ENCODE measurements at regions not wholly inside any gene's neighbourhood (a gene's known extent, or its start where the extent isn't known, plus 50 kb on each side); places are given as distances from the start of the nearest gene placed in this dataset.
"Not testable (repeated sequence)": the region's sequence is repeated elsewhere in the genome, so short reads cannot be mapped to it uniquely, and the experiment has no call there.

GRCh38 chr20:48490961-48491831, 336.6 kb downstream of the PREX1 start:
- DNase-seq (ENCODE audit: low read depth), result no peak

GRCh38 chr20:48490341-48490740, 337.5 kb downstream of the PREX1 start:
- not testable (repeated sequence) for DNase-seq (ENCODE audit: low read depth)

GRCh38 chr20:48489656-48490055, 338.1 kb downstream of the PREX1 start:
- no peak for DNase-seq (ENCODE audit: low read depth)

DNA sequence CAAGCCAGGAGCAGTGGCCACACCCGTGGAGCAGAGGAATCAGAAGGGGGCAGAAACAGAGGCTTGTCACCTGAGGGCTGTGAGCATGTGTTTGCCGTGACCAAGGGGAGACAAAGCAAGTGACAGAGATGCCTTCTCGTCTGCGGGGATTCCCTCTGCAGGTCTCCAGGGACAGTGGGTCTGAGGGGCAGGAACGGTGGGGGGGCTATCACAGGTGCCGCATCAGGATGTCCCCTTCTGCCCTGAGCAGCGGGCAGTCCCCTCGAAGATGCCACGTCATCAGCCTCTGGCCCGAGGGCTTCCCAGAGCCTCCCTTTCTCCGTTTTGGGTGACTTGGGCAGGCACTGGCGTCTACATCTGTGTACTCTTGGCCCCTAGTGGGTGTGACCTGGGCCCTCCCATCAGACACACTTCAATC, 338.7 kb downstream of the PREX1 start:
- DNase-seq (ENCODE audit: low read depth), result no peak

DNA sequence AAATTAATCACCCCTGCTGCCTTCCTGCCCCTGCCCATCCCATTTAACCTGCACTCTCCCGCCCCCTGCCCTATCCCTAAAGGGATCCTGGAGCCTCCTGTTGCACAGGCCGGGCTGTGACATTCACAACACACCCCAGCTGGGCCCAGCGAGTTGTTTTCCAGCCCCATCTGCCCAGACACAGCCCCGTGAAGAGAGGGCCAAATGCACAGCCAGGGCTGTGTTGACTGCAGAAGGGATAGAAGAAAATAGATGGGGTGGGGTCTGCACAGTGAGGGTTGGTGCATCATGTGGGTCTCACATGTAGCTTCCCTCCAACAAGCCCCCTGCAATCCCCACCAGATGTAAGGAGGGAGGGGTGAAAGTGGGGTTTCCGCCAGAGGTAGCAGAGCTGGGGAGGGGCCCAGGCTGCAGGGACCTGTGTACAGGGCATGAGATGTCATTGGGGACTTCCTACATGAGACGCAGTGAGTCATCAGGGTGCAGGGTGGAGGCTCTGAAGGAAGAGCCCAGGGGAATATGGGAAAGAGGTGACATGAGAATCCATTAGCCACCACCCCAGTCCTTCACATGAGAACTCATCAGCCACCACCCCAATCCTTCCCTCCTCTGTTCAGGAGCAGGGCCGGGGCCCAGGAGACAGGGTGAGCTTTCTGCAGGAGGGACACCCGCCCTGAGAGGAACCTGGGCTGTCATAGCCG, 339.3 kb downstream of the PREX1 start:
- DNase-seq (ENCODE audit: low read depth), result not testable (repeated sequence)

- no peak for DNase-seq (ENCODE audit: low read depth)
Observed at GRCh38 chr20:48486065-48486464, 341.7 kb downstream of the PREX1 start.

- not testable (repeated sequence) for DNase-seq (ENCODE audit: low read depth)
Observed at GRCh38 chr20:48485153-48485552, 342.6 kb downstream of the PREX1 start.

DNA sequence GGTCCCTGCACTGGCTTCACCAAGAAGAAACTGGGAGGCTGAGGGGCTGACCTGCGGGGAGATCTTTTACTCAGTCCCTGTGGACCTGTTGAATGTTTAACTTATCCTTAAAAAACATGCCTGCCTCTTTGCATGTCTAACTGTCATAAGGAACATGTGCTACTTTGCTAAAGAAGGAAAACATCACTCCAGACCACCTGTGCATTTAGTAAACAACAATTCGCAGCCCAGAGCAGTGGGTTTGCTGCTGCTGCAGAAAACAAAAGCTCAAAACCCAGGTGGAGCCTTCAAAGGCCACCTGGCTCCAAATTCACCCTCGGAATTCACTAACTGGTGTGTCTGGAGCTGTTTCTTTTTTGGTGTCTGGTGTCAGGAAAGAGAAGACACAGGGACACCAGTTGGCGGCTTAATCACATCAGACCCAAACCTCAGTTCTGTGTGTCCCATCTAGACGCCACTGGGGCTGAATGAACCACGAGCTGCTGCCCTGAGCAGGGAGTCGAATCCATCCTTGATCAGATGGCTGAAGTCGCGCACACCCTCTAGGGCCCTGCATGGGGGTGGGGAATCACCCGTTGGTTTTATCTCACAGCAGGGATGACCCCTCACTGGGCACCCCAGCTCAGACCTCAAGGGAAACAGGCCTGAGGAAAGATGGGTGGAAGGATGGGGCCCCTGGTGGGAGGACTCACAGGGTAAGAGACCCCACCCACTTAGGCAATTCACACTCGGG, 344.3 kb downstream of the PREX1 start:
- DNase-seq (ENCODE audit: low read depth), result no peak

DNA sequence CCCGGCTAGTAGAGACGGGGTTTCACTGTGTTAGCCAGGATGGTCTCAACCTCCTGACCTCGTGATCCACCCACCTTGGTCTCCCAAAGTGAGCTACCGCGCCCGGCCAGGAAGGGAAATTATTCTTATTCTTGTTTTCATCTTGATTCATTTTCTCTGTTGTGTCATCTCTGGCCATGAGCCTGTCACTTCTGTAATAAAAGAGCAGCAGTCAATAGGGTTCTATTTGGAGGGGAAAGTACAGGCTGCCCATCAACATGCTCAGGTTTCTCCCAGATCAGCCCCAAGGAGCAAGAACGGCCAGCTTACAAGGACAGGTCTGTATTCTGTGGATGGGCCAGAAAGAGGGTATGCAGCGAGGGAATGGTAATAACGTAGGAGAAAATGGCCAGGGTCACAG, 345.0 kb downstream of the PREX1 start:
- DNase-seq (ENCODE audit: low read depth), result no peak

- DNase-seq (ENCODE audit: low read depth), result no peak
Observed at GRCh38 chr20:48480216-48480772, 347.5 kb downstream of the PREX1 start.

DNA sequence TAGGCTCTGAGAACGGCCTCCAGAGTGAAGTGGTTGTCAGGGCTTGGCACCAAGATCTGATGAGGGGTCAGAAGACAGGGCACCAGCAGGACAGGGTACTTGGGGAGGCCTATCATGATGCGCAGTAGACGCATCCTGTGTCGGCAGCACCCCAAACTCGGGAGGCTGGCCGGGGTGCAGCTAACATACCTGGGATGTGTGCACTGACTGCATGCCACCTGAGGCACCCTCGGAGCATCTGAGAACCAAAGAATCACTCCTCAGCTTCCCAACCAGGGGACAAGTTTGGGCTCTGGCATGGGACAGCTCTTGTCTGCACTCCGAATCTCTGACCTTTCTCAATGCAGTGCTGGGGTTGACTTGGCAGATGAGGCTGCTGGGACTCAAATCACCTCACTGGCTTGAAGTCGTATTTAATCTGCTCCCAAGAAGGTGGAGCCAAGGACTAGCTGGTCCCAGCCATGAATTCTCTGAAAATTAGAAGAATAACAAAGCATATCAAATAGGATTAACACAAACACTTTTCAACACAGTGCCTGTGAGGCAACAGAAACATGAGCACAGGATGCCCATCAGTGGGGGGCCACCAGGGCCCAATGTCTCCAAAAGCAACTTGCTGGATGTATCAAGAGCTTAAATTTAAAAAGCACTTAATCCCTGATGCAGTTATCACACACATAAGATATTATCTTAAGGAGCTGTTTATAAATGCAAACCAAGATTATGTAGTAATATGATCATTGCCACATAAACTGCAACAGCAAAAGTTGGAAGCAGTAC, 348.8 kb downstream of the PREX1 start:
- no peak for DNase-seq (ENCODE audit: low read depth)

DNA sequence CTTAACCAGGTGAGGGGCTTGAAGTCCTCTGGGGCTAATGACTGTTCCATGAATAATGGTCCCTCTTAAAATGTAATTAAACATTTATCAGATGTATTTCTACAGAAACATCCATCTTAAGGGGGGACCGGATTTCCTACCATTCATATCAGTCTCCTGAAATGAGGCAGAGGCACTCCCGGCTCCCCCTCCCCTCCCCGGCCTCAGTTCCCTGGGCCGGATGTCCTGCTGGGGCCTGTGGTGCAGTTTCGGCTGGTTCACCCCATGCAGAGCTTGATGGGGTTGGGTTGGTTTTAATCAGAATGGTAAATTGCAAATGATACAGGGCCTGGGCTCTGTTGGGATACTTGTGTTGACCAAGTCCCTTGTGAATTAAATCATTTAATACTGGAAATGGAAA, 349.4 kb downstream of the PREX1 start:
- DNase-seq (ENCODE audit: low read depth), result no peak

DNA sequence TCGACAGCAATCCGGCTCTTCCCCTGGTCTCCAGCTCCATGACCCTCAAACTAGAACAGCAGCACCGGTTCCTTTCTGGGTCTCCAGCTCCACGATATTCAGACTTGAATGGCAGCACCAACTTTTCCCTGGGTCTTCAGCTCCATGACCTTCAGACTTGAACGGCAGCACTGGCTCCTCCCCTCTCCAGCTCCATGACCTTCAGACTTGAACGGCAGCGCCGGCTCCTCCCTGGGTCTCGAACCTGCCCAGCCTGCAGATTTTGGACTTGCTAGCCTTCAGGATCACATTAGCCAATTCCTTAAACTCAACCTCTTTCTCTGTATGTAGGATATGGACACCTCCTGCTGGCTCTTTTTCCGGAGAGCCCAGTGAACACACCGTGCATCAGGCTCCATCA, 350.9 kb downstream of the PREX1 start:
- no peak for DNase-seq (ENCODE audit: low read depth)

- no peak for DNase-seq (ENCODE audit: low read depth)
Observed at GRCh38 chr20:48474022-48474421, 353.8 kb downstream of the PREX1 start.

DNA sequence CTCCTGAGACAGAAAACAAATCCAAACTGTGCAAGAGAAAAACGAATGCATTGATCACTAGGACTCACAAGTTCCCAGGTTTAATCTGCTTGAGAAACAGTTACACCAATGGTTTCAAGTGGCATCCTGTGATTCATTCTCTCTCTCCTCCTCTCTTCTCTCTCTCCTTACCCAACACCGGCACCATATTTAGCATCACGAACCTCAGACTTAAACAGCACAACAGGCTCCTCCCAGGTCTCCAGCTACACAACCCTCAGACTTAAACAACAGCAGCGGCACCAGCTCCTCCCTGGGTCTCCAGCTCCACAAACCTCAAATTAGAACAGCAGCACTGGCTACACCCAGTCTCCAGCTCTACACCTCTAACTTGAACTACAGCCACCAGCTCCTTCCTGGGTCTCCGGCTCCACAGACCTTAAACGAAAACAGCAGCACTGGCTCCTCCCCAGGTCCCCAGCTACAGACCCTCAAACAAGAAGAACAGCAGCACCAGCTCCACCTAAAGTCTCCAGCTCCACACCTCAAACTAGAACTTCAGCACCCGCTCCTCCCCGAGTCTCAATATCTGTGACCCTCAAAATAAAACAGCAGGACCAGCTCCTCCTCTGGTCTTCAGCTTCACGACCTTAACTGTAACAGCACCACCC, 355.9 kb downstream of the PREX1 start:
- DNase-seq (ENCODE audit: low read depth), result no peak

DNA sequence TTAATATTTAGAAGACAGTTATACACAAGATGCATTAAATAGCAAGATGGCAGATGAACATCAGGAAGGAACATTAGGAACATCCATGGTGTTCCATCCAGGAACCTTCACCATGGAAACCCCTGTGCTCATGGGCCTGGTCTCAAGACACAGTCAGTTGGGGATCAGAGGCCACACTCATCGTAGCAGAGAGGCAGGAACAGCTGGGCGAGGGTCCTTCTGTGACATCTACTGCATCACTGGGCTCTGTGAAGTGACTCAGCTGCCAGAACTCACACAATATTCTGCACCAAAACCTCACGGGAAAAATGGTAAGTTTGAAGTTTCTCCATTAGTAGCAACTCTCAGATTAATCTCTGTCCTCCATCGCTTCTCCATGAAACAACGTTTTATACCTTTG, 356.6 kb downstream of the PREX1 start:
- no peak for DNase-seq (ENCODE audit: low read depth)

GRCh38 chr20:48470141-48470540, 357.7 kb downstream of the PREX1 start:
- no peak for DNase-seq (ENCODE audit: low read depth)

GRCh38 chr20:48469026-48469425, 358.8 kb downstream of the PREX1 start:
- DNase-seq (ENCODE audit: low read depth), result no peak

GRCh38 chr20:48468571-48468970, 359.2 kb downstream of the PREX1 start:
- no peak for DNase-seq (ENCODE audit: low read depth)

GRCh38 chr20:48467622-48468021, 360.2 kb downstream of the PREX1 start:
- DNase-seq (ENCODE audit: low read depth), result no peak

DNA sequence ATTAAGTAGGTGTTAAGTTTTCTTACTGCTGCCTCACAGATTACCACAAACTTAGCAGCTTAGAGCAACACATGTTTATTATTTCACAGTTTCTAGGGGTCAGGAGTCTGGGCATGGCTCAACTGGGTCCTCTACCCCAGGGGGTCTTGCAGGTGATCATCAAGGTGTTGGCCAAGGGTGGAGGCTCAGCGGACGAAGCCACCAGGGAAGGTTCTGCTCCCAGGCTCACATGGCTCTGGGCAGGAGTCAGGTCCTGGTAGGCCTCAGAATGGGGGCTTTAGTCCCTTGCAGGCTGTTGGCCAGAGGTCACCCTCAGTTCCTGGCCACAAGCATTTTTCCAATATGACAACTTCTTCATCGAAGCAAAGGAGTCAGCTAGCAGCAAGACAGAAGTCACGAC, 362.5 kb downstream of the PREX1 start:
- DNase-seq (ENCODE audit: low read depth), result no peak

Data from forelimb muscle (tissue), 1 donor.